HCEC 1CT (cell line): ENCODE measurements at regions not wholly inside any gene's neighbourhood (a gene's known extent, or its start where the extent isn't known, plus 50 kb on each side); places are given as distances from the start of the nearest gene placed in this dataset.
A peak's percentile ranks its signal among the peaks of the same experiment; 100 is the strongest.

Experiments used
- DNase-seq: peaks from one replicate; pipeline ENCODE4 v3.0.0-alpha.2; 2017

GRCh38 chr12:92089559-92089958 lies 56.1 kb downstream of the BTG1 start:
- no peak for DNase-seq

GRCh38 chr12:92088805-92089204 lies 56.8 kb downstream of the BTG1 start:
- no peak for DNase-seq

GRCh38 chr12:92085736-92086040 lies 60.0 kb downstream of the BTG1 start:
- DNase-seq, result no peak

- DNase-seq, result no peak
These were observed 60.5 kb downstream of the BTG1 start for GRCh38 chr12:92085040-92085735.

- peak; percentile 45 for DNase-seq
These were observed 64.7 kb downstream of the BTG1 start for GRCh38 chr12:92080911-92081285.

- DNase-seq, result no peak
These were observed 66.6 kb downstream of the BTG1 start for GRCh38 chr12:92079054-92079385.

GRCh38 chr12:92078167-92079053 lies 67.2 kb downstream of the BTG1 start:
- peak; percentile 95 for DNase-seq

GRCh38 chr12:92077530-92077929 lies 68.1 kb downstream of the BTG1 start:
- no peak for DNase-seq

- no peak for DNase-seq
These were observed 69.5 kb downstream of the BTG1 start for GRCh38 chr12:92076101-92076500.

GRCh38 chr12:92075425-92075914 lies 70.2 kb downstream of the BTG1 start:
- peak; percentile 60 for DNase-seq

- DNase-seq, result no peak
These were observed 70.8 kb downstream of the BTG1 start for GRCh38 chr12:92074889-92075288.

- DNase-seq, result no peak
These were observed 72.6 kb downstream of the BTG1 start for GRCh38 chr12:92073094-92073493.

- DNase-seq, result no peak
These were observed 73.5 kb downstream of the BTG1 start for GRCh38 chr12:92072112-92072511.

GRCh38 chr12:92070864-92071445 lies 74.7 kb downstream of the BTG1 start:
- peak; percentile 73 for DNase-seq

GRCh38 chr12:92070054-92070863 lies 75.4 kb downstream of the BTG1 start:
- DNase-seq, result no peak

- no peak for DNase-seq
These were observed 77.2 kb downstream of the BTG1 start for GRCh38 chr12:92068459-92068858.

- DNase-seq, result no peak
These were observed 80.0 kb downstream of the BTG1 start for GRCh38 chr12:92065639-92066038.

- DNase-seq, result no peak
These were observed 80.6 kb downstream of the BTG1 start for GRCh38 chr12:92065018-92065499.

GRCh38 chr12:92064422-92064821 lies 81.2 kb downstream of the BTG1 start:
- DNase-seq, result no peak

GRCh38 chr12:92063641-92064040 lies 82.0 kb downstream of the BTG1 start:
- peak; percentile 85 for DNase-seq

GRCh38 chr12:92062539-92063493 lies 82.8 kb downstream of the BTG1 start:
- no peak for DNase-seq

GRCh38 chr12:92061061-92061460 lies 84.6 kb downstream of the BTG1 start:
- no peak for DNase-seq
